SJCRH30 (cell line): ENCODE measurements at regions not wholly inside any gene's neighbourhood (a gene's known extent, or its start where the extent isn't known, plus 50 kb on each side); places are given as distances from the start of the nearest gene placed in this dataset.
"Not testable (repeated sequence)": the region's sequence is repeated elsewhere in the genome, so short reads cannot be mapped to it uniquely, and the experiment has no call there.

Source experiments
- DNase-seq, 2 experiments: peaks; one replicate each; pipeline ENCODE4 v3.0.0-alpha.2; 2015 to 2020
- H3K27ac ChIP-seq: fragments of 250-450 bp; sonication (Bioruptor Pico); 2 replicates; pipeline ENCODE4 v1.5.1; 2020; ENCODE audit warnings: mild to moderate bottlenecking, moderate library complexity
- H3K27me3 ChIP-seq: fragments of 250-450 bp; sonication (Bioruptor Pico); 2 replicates; pipeline ENCODE4 v1.5.1; 2020; ENCODE audit warnings: mild to moderate bottlenecking, moderate library complexity
- H3K36me3 ChIP-seq: fragments of 250-450 bp; sonication (Bioruptor Pico); 2 replicates; pipeline ENCODE4 v1.5.1; 2020; ENCODE audit warnings: mild to moderate bottlenecking, moderate library complexity
- H3K4me1 ChIP-seq: fragments of 250-450 bp; sonication (Bioruptor Pico); 2 replicates; pipeline ENCODE4 v1.5.1; 2020; ENCODE audit warnings: mild to moderate bottlenecking, moderate library complexity
- H3K4me3 ChIP-seq: fragments of 250-450 bp; sonication (Bioruptor Pico); 2 replicates; pipeline ENCODE4 v1.5.1; 2020; ENCODE audit warnings: mild to moderate bottlenecking, moderate library complexity
- H3K9me3 ChIP-seq: fragments of 250-450 bp; sonication (Bioruptor Pico); replicated peaks from 2 replicates; pipeline ENCODE4 v1.5.1; 2020; ENCODE audit warnings: mild to moderate bottlenecking, moderate library complexity

DNA sequence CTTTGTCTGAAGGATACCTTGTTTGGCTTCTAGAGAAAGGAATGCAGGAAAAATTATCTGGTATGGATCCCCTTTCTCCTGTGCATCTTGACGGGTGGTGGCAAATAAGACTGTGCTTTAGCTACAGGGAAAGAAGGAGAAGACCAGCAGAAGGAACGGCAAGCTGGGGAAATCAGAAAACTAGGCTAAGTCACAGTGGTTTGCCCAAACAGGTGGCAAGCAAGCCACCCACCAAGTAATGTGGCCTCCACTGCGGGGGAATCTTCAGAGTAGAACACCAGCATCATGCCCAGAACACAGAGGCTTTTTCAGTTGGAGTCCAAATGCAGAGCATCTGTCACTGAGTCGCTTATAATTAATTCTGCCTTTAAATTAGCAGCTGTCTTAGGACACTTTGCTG lies 282.8 kb downstream of the PHF14 start:
- H3K4me3 ChIP-seq, result no peak overlapping the region
- H3K27ac ChIP-seq, result peak overlapping the region; percentile 76
- H3K4me1 ChIP-seq, result peaks cover 66% of the 10 kb centered on the region
- H3K27me3 ChIP-seq, result no peaks in the 10 kb centered on the region
- H3K9me3 ChIP-seq, result no peaks in the 10 kb centered on the region
- H3K36me3 ChIP-seq, result no peaks in the 10 kb centered on the region
- peak; percentile 79 to 89 for DNase-seq

DNA sequence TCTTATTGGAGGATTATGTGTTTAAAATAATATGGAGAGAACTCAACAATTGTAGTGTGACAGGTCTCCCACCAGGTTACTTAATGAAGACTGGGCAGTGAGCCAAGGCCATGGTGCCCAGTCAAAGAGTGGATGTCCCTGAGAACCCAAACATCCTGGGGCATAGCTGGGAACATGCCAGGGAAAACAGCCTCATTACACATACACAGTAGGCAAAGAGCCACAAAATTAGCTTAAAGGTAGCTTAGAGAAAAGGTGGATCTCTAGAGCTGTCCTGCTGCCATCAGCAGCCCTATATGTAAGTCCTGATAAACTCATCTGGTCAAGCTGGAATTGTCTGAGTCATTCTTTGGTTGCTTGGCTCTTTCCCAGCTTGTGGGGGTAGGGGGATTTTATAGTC lies 287.8 kb downstream of the PHF14 start:
- peak; percentile 69 to 86 for DNase-seq
- Histone ChIP-seq H3K9me3 (0 out of 2 replicates have a peak, but pooled peaks cover 2% of the 10 kb centered on the region), H3K4me1 (peaks cover 29% of the 10 kb centered on the region)

GRCh38 chr7:11266101-11266500 lies 292.4 kb downstream of the PHF14 start:
- Histone ChIP-seq H3K27ac (no peak overlapping the region), H3K27me3 (no peaks in the 10 kb centered on the region), H3K4me1 (peaks cover 5% of the 10 kb centered on the region), H3K36me3 (no peaks in the 10 kb centered on the region), H3K4me3 (no peak overlapping the region), H3K9me3 (0 out of 2 replicates have a peak, but pooled peaks cover 2% of the 10 kb centered on the region)
- no peak for DNase-seq

More for the DNA sequence above, 287.8 kb downstream of the PHF14 start:
- no peak overlapping the region for H3K27ac ChIP-seq
- no peak overlapping the region for H3K4me3 ChIP-seq
- H3K36me3 ChIP-seq, result no peaks in the 10 kb centered on the region
- no peaks in the 10 kb centered on the region for H3K27me3 ChIP-seq

DNA sequence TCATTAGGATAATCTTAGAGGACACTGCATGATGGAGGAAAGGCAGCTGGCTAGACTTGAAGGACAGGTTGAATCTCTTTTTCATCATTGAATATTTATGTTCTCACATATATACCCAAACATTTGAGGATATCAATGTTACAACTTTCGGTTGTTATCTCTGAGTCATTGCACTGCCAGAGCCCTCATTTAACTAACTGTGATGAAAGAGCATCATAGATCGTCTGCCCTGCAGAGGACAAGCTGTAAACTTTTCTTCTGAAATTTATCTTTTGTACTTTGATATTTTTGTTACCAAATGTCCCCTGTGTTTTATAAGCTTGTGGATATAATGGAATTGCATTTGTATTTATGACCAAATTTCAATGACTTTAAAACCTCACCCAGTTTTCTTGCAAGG lies 298.7 kb downstream of the PHF14 start:
- Histone ChIP-seq H3K4me1 (no peaks in the 10 kb centered on the region), H3K36me3 (no peaks in the 10 kb centered on the region), H3K4me3 (no peak overlapping the region), H3K9me3 (no peaks in the 10 kb centered on the region), H3K27ac (no peak overlapping the region), H3K27me3 (no peaks in the 10 kb centered on the region)
- DNase-seq, result no peak

DNA sequence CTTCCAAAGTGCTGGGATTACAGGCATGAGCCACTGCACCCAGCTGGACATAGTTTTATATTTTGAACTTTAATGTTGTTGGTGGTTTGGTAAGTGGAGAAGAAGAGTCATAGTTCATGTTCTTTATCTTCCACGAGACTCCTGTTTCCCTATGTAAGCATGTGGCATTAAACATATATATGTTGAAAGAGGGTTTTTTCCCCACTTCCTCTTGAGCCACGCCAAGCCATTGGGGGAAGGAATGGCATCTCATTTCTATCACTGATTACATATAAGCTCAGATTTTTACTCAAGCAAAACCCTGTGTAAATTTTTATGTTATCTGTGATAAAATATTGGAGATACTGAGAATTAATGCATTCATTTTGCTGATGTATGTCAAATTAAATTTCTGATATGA lies 300.4 kb downstream of the PHF14 start:
- H3K9me3 ChIP-seq, result no peaks in the 10 kb centered on the region
- no peak overlapping the region for H3K27ac ChIP-seq
- H3K27me3 ChIP-seq, result no peaks in the 10 kb centered on the region
- no peak overlapping the region for H3K4me3 ChIP-seq
- no peaks in the 10 kb centered on the region for H3K36me3 ChIP-seq
- DNase-seq, result no peak
- H3K4me1 ChIP-seq, result no peaks in the 10 kb centered on the region

GRCh38 chr7:11281953-11282352 lies 308.3 kb downstream of the PHF14 start:
- H3K27ac ChIP-seq, result no peak overlapping the region
- no peak for DNase-seq

GRCh38 chr7:11283584-11283983 lies 309.9 kb downstream of the PHF14 start:
- not testable (repeated sequence) for H3K27ac ChIP-seq, H3K27me3 ChIP-seq, H3K4me1 ChIP-seq, H3K9me3 ChIP-seq, H3K36me3 ChIP-seq, DNase-seq, H3K4me3 ChIP-seq

More at GRCh38 chr7:11281953-11282352, 308.3 kb downstream of the PHF14 start:
- Histone ChIP-seq H3K4me1 (no peaks in the 10 kb centered on the region), H3K4me3 (no peak overlapping the region), H3K27me3 (no peaks in the 10 kb centered on the region), H3K9me3 (no peaks in the 10 kb centered on the region), H3K36me3 (no peaks in the 10 kb centered on the region)

DNA sequence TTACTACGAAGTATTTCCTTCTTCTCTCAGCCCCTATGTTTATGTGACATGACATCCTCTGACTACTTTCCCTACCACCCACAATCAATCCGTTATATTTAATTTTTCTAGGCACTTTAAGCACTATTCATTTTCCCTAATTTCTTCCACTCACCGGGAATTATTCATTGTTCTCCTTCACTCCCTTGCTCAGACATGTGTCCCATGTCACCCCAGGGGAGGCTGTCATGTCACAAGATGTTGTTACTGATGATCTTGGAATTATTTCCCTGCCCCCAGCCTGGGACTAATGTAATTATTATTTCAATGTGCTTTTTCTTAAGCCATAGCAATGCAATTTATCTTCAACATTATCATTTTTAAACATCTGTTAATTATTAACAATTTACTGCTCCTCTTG lies 317.2 kb downstream of the PHF14 start:
- no peak overlapping the region for H3K27ac ChIP-seq
- no peaks in the 10 kb centered on the region for H3K27me3 ChIP-seq
- H3K36me3 ChIP-seq, result no peaks in the 10 kb centered on the region
- H3K4me1 ChIP-seq, result no peaks in the 10 kb centered on the region
- DNase-seq, result no peak
- H3K9me3 ChIP-seq, result no peaks in the 10 kb centered on the region
- H3K4me3 ChIP-seq, result no peak overlapping the region

DNA sequence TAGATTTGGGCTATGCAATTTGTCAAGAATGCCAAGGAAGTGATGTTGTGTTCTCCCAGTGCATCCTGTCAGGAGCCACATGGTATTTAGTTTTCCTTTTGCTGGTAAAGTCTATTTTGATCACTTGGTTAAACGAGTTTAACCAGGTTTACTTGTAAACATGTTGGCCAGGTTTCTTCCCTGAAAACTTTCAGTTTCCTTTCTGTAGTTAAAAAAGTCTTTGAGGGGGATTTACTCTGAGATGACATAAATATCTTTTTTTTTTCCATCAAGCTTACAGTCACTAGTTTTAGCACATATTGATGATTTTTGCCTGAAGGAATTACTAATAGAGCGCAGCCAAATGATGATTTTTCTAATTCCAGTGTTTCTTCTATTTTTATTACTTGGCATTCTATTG lies 320.5 kb downstream of the PHF14 start:
- Histone ChIP-seq H3K27ac (no peak overlapping the region), H3K36me3 (no peaks in the 10 kb centered on the region), H3K27me3 (no peaks in the 10 kb centered on the region), H3K4me3 (no peak overlapping the region), H3K4me1 (peaks cover 17% of the 10 kb centered on the region), H3K9me3 (no peaks in the 10 kb centered on the region)
- no peak for DNase-seq

- Histone ChIP-seq H3K4me1 (peaks cover 17% of the 10 kb centered on the region), H3K36me3 (no peaks in the 10 kb centered on the region), H3K27ac (no peak overlapping the region), H3K27me3 (no peaks in the 10 kb centered on the region), H3K4me3 (no peak overlapping the region), H3K9me3 (no peaks in the 10 kb centered on the region)
- DNase-seq, result no peak
These were observed 321.3 kb downstream of the PHF14 start for GRCh38 chr7:11294965-11295364.

DNA sequence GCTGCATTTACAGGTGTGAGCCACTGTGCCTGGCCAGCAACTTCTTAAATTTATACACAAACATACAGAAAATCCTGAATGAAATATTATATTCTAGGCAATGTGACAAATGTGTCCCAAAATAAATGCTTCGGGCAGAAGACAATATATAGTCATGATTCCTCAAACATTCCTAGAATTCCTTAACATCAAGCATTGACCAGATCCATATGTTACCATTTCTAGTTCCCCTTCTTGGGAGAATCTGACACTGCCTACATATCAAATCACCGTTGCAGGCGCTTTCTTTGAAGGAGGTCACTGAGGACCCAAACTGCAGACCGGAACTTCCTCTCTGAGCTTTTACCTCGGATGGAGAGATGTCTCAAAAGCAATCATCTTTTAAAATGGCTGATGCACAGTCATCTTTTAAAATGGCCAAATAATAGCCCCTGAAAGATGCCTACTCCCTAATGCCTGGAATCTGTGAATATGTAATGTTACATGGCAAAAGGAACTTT lies 323.5 kb downstream of the PHF14 start:
- Histone ChIP-seq H3K4me3 (peak overlapping the region; percentile 35), H3K9me3 (0 out of 2 replicates have a peak, but pooled peaks cover 2% of the 10 kb centered on the region), H3K27me3 (no peaks in the 10 kb centered on the region), H3K27ac (peak overlapping the region; percentile 82), H3K36me3 (no peaks in the 10 kb centered on the region), H3K4me1 (peaks cover 17% of the 10 kb centered on the region)
- peak; percentile 60 to 74 for DNase-seq

- Histone ChIP-seq H3K4me3 (peak overlapping the region; percentile 35), H3K36me3 (no peaks in the 10 kb centered on the region), H3K27me3 (no peaks in the 10 kb centered on the region), H3K4me1 (peaks cover 17% of the 10 kb centered on the region), H3K9me3 (0 out of 2 replicates have a peak, but pooled peaks cover 5% of the 10 kb centered on the region), H3K27ac (peak overlapping the region; percentile 82)
- DNase-seq, result no peak
These were observed 324.1 kb downstream of the PHF14 start for GRCh38 chr7:11297764-11298163.

DNA sequence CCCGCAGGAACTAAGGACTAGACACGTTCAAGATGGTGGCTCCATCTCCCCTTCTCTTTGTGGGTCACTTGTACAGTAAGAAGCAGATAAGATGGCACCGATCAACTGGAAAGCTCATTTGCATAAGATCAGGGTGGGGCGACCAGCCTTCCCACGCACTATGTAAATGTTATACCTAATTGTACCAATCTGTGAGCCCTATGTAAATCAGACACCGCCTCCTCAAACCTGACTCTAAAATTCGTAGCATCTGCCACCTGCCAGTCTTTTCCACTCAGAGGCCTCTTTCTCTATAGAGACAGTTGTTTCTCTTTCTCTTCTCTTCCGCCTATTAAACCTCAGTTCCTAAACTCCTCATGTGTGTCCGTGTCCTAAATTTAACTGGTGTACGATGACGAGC lies 324.5 kb downstream of the PHF14 start:
- peak overlapping the region; percentile 47 for H3K4me3 ChIP-seq
- H3K27me3 ChIP-seq, result no peaks in the 10 kb centered on the region
- H3K9me3 ChIP-seq, result 0 out of 2 replicates have a peak, but pooled peaks cover 8% of the 10 kb centered on the region
- DNase-seq, result peak; percentile 95 to 98
- peaks cover 17% of the 10 kb centered on the region for H3K4me1 ChIP-seq
- no peaks in the 10 kb centered on the region for H3K36me3 ChIP-seq
- peak overlapping the region; percentile 82 for H3K27ac ChIP-seq

- Histone ChIP-seq H3K27me3 (no peaks in the 10 kb centered on the region), H3K4me1 (peaks cover 17% of the 10 kb centered on the region), H3K9me3 (0 out of 2 replicates have a peak, but pooled peaks cover 8% of the 10 kb centered on the region), H3K4me3 (no peak overlapping the region), H3K36me3 (no peaks in the 10 kb centered on the region), H3K27ac (no peak overlapping the region)
- no peak for DNase-seq
These were observed 326.6 kb downstream of the PHF14 start for GRCh38 chr7:11300241-11300640.

DNA sequence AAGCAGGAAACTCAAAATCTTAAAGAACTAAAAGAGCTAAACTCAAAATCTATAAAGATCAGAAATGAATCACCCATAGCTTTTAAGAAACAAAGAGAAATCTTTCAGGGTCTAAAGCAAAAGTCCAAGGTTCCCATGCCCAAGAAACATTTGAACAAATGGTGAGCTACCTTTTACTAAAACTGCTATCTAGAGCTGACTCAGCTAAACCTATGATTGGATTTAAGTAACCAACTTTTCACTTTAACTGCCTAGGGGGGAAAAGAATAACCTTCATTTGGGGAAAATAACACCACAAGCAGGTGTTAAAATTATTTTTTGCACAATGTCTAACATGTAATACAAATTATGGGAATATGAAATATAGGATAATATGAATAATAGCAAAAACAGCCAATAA lies 328.4 kb downstream of the PHF14 start:
- peaks cover 14% of the 10 kb centered on the region for H3K4me1 ChIP-seq

GRCh38 chr7:11313801-11314200 lies 340.1 kb downstream of the PHF14 start:
- H3K36me3 ChIP-seq, result no peaks in the 10 kb centered on the region
- H3K4me3 ChIP-seq, result no peak overlapping the region
- H3K9me3 ChIP-seq, result no peaks in the 10 kb centered on the region
- no peak overlapping the region for H3K27ac ChIP-seq
- DNase-seq, result no peak
- no peaks in the 10 kb centered on the region for H3K4me1 ChIP-seq
- H3K27me3 ChIP-seq, result no peaks in the 10 kb centered on the region

More for the DNA sequence above, 328.4 kb downstream of the PHF14 start:
- Histone ChIP-seq H3K27ac (no peak overlapping the region), H3K27me3 (no peaks in the 10 kb centered on the region), H3K4me3 (no peak overlapping the region), H3K36me3 (no peaks in the 10 kb centered on the region), H3K9me3 (0 out of 2 replicates have a peak, but pooled peaks cover 8% of the 10 kb centered on the region)
- no peak for DNase-seq
